Lower leg skin (tissue), 4 donors: ENCODE measurements at regions not wholly inside any gene's neighbourhood (a gene's known extent, or its start where the extent isn't known, plus 50 kb on each side); places are given as distances from the start of the nearest gene placed in this dataset.
"Not testable (repeated sequence)": the region's sequence is repeated elsewhere in the genome, so short reads cannot be mapped to it uniquely, and the experiment has no call there.

Experiments
- DNase-seq, 2 donors: peaks; one replicate each; pipeline ENCODE4 v3.0.0-alpha.2; 2019; ENCODE audit warnings: low spot score in 2 of 2
- H3K4me3 ChIP-seq: fragments of 200-600 bp; sonication (generic); 2 replicates; pipeline ENCODE4 v1.5.1; 2017; ENCODE audit warnings: mild to moderate bottlenecking, low read depth; ENCODE audit not compliant: poor library complexity, severe bottlenecking
- CTCF ChIP-seq, 3 donors: fragments of 450-650 bp; IDR thresholded peaks; one replicate each; pipeline ENCODE4 v1.5.1; 2016; ENCODE audit warnings: antibody characterized with exemption in 3 of 3, mild to moderate bottlenecking in 3 of 3, moderate library complexity in 2 of 3
- POLR2A ChIP-seq, 2 donors: fragments of 450-650 bp; IDR thresholded peaks; one replicate each; pipeline ENCODE4 v1.6.1; 2016 to 2017; ENCODE audit warnings: antibody characterized with exemption in 2 of 2, mild to moderate bottlenecking in 1 of 2, moderate library complexity in 1 of 2
- WGBS, 2 donors: methylation state at CpG; one replicate each; pipeline ENCODE4 v1.1.5; 2018; 5-methylcytosine and 5-hydroxymethylcytosine counted together
- intact Hi-C: fragments of 100-400 bp; cut with DNase I; formaldehyde crosslinking; loops from one replicate; pipeline ENCODE4 v1.15.0; 2023; ENCODE audit warnings: low total_unique reads

DNA sequence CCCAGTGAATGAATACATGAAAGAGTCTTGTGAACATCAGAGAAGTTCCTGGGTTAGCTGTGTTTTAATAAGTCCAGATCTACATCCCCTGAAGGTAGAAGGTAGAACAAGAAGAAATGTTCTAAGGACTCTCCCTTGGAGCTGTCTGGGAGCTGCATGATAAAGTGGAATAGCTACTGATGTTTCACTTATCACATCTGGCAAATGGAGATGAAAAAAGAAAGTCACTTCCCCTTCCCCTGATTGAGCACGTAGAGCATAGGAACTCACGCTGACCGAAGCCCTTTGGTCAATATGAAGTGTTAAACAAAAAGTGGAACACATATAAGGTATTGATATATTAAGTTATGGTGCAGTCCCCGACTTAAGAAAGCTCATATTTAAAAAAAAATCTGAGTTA lies 53.2 kb upstream of the PARP1 start:
- 75 to 82% methylated on average over 4 of the region's 4 CpGs for WGBS, 2 donors
- H3K4me3 ChIP-seq, result no peak overlapping the region
- TF ChIP-seq POLR2A (IDR thresholded peaks at IDR 0.05) (no peak), CTCF (IDR thresholded peaks at IDR 0.05) (no peak)
- DNase-seq, result no peak
- intact Hi-C loops, result no loop called here

GRCh38 chr1:226463925-226464586 lies 56.2 kb upstream of the PARP1 start:
- no peak for TF ChIP-seq POLR2A (IDR thresholded peaks at IDR 0.05)
- no peak for TF ChIP-seq CTCF (IDR thresholded peaks at IDR 0.05)
- 91 to 95% methylated on average over 15 to 25 of the region's 25 CpGs for WGBS, 2 donors
- intact Hi-C loops, result no loop called here
- no peak overlapping the region for H3K4me3 ChIP-seq
- no peak for DNase-seq

GRCh38 chr1:226464587-226464971 lies 56.7 kb upstream of the PARP1 start:
- 93 to 95% methylated on average over 2 of the region's 2 CpGs for WGBS, 2 donors

GRCh38 chr1:226466296-226466695 lies 58.4 kb upstream of the PARP1 start:
- DNase-seq, result no peak
- intact Hi-C loops, result no loop called here
- no peak for TF ChIP-seq POLR2A (IDR thresholded peaks at IDR 0.05)
- no peak for TF ChIP-seq CTCF (IDR thresholded peaks at IDR 0.05)
- H3K4me3 ChIP-seq, result no peak overlapping the region
- WGBS, 2 donors, result 52 to 56% methylated on average over 5 of the region's 5 CpGs

More at GRCh38 chr1:226464587-226464971, 56.7 kb upstream of the PARP1 start:
- DNase-seq, intact Hi-C loops, H3K4me3 ChIP-seq: not testable (repeated sequence)

DNA sequence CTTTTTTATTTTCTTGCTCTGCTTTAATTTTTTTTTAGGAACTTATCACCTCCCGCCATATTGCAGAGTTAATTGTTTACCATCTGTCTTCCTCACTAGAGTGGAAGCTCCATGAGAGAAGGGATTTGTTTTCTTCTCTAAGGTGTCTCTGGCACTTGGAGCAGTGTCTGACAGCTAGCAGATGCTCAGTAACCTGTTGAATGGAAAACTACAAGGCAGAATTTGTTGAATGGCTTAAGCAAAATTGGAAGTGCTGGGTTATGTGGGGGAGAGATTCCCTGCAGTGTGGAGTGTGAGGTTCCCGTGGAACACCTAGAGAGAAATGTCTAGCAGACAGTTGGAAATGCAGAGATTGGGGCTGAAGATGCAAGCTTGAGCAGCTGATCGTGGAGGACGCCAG lies 59.5 kb upstream of the PARP1 start:
- 89 to 93% methylated on average over 4 of the region's 4 CpGs for WGBS, 2 donors
- no peak for DNase-seq
- intact Hi-C loops, result no loop called here
- TF ChIP-seq CTCF (IDR thresholded peaks at IDR 0.05) (no peak), POLR2A (IDR thresholded peaks at IDR 0.05) (no peak)
- no peak overlapping the region for H3K4me3 ChIP-seq

GRCh38 chr1:226470921-226471866 lies 63.3 kb upstream of the PARP1 start:
- H3K4me3 ChIP-seq, result no peak overlapping the region
- intact Hi-C loops, result no loop called here
- TF ChIP-seq POLR2A (IDR thresholded peaks at IDR 0.05), result no peak
- no peak for TF ChIP-seq CTCF (IDR thresholded peaks at IDR 0.05)
- DNase-seq, result no peak
- WGBS, 2 donors, result 94 to 95% methylated on average over 12 of the region's 12 CpGs
